Cardiac muscle cell (in vitro differentiated cells and primary cell): ENCODE measurements at regions not wholly inside any gene's neighbourhood (a gene's known extent, or its start where the extent isn't known, plus 50 kb on each side); places are given as distances from the start of the nearest gene placed in this dataset.

ENCODE experiments used
- DNase-seq, 2 donors: peaks; one replicate each; pipeline versions ENCODE4 v3.0.0 to v3.0.0-alpha.2; 2010 to 2017; ENCODE audit warnings: low read depth in 1 of 2, low spot score in 1 of 2
- H3K27ac ChIP-seq: fragments of 200-600 bp; sonication (generic); 2 replicates; pipeline ENCODE4 v1.5.1; 2016
- H3K27me3 ChIP-seq: fragments of 200-600 bp; sonication (generic); 2 replicates; pipeline ENCODE4 v1.6.0; 2016; ENCODE audit warnings: control low read depth
- H3K36me3 ChIP-seq: fragments of 200-600 bp; sonication (generic); 2 replicates; pipeline ENCODE4 v1.5.1; 2016; ENCODE audit warnings: control low read depth
- H3K4me1 ChIP-seq: fragments of 200-600 bp; sonication (generic); 2 replicates; pipeline ENCODE4 v1.8.1; 2017; ENCODE audit warnings: low read depth, mild to moderate bottlenecking, mixed run types
- H3K4me3 ChIP-seq: fragments of 200-600 bp; sonication (generic); 2 replicates; pipeline ENCODE4 v1.5.1; 2016; ENCODE audit warnings: mild to moderate bottlenecking
- H3K9me3 ChIP-seq: fragments of 200-600 bp; sonication (generic); 2 replicates; pipeline ENCODE4 v1.5.1; 2017; ENCODE audit warnings: low read depth, mild to moderate bottlenecking, control low read depth
- TF ChIP-seq, protein P1 (sequence below): IDR thresholded peaks from 2 replicates; pipeline ENCODE4 v1.5.1; 2012; ENCODE audit warnings: low read depth, mild to moderate bottlenecking, low read length

DNA sequence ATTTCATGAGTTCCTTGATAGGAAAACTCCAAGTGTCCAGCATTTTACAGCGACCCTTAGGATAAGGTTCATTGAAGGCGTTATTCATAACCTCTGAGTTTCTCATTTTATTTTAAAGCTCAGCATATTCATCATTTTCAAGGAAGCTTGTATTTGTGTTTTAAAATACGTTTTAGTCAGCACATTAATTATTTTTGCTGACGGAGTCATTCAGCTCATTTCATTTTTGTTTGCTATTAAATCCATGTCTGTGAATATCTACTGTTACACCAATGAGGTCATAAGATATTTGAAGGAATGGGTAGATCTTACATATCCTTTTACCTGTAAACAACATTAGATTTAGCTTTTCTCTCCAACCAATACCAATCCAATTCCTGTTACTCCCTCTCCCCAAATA, 1766.3 kb upstream of the PCDH10 start:
- no peaks in the 10 kb centered on the region for H3K27me3 ChIP-seq
- no peaks in the 10 kb centered on the region for H3K9me3 ChIP-seq
- no peaks in the 10 kb centered on the region for H3K4me1 ChIP-seq
- no peak overlapping the region for H3K4me3 ChIP-seq
- DNase-seq = no peak
- TF ChIP-seq, protein P1, sequence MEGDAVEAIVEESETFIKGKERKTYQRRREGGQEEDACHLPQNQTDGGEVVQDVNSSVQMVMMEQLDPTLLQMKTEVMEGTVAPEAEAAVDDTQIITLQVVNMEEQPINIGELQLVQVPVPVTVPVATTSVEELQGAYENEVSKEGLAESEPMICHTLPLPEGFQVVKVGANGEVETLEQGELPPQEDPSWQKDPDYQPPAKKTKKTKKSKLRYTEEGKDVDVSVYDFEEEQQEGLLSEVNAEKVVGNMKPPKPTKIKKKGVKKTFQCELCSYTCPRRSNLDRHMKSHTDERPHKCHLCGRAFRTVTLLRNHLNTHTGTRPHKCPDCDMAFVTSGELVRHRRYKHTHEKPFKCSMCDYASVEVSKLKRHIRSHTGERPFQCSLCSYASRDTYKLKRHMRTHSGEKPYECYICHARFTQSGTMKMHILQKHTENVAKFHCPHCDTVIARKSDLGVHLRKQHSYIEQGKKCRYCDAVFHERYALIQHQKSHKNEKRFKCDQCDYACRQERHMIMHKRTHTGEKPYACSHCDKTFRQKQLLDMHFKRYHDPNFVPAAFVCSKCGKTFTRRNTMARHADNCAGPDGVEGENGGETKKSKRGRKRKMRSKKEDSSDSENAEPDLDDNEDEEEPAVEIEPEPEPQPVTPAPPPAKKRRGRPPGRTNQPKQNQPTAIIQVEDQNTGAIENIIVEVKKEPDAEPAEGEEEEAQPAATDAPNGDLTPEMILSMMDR = no peak
- H3K27ac ChIP-seq = no peak overlapping the region
- H3K36me3 ChIP-seq = no peaks in the 10 kb centered on the region

DNA sequence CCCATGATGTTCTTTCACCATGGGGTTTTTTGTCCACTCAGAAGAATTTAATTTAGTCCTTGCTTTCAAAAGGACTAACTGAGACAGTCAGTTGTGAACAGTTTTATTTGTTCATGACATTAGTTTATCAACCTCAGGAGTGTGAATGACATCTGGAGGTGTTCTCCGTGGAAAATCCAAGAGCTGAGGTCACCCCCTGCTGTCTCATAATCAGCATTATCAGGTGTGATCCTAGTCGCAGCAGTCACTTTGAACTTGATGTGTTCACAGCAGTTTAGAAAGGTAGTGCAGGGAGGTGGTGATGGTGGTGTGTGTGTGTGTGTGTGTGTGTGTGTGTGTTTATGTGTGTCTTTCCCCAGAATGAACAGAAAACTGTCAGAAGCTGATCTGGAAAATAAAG, 1760.8 kb upstream of the PCDH10 start:
- Histone ChIP-seq H3K36me3 (no peaks in the 10 kb centered on the region), H3K9me3 (no peaks in the 10 kb centered on the region), H3K4me3 (no peak overlapping the region), H3K4me1 (no peaks in the 10 kb centered on the region), H3K27ac (no peak overlapping the region), H3K27me3 (no peaks in the 10 kb centered on the region)
- DNase-seq = no peak
- TF ChIP-seq, protein P1 = no peak

DNA sequence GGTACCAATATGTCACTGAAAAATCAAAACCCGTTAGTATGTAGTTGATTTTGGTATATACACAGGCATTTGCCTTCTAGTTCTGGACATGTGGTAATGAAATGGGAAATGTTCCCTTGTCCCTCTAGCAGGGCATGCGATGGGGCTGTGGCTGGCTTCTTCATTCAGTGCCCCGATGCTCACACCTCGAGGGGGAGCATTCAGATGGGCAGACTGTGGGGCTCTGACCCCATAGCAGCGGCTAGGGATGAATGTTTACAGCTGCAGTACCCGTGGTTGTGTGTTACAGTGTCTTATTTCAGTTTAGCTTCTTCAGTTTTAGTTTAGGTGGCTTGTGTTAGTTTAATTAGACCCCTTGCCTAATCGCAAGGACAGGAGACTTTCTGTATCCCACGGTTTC, 1741.0 kb upstream of the PCDH10 start:
- Histone ChIP-seq H3K9me3 (no peaks in the 10 kb centered on the region), H3K27me3 (no peaks in the 10 kb centered on the region), H3K4me1 (peaks cover 2% of the 10 kb centered on the region), H3K36me3 (no peaks in the 10 kb centered on the region), H3K4me3 (no peak overlapping the region), H3K27ac (no peak overlapping the region)
- no peak for DNase-seq
- TF ChIP-seq, protein P1 = no peak

DNA sequence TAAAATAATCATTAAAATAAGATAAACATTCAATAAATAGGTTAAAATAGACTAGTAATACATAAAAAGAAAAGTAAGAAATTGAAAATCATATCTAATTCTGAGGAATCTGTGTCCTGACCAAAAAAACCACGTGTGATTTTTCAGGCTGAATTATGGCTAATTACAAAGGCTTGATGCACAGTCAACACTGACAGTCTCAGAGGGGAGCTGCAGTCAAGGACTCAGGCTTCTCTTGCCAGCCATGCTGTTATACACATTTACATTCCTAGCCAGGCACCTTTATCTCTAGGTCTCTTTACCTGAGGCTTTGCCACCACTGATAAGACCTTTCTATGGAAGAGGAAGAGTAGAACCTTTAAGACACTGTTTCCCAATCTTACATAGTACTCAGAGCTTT, 1737.7 kb upstream of the PCDH10 start:
- DNase-seq = no peak
- peaks cover 2% of the 10 kb centered on the region for H3K4me1 ChIP-seq
- no peak overlapping the region for H3K27ac ChIP-seq
- H3K27me3 ChIP-seq = no peaks in the 10 kb centered on the region
- no peak overlapping the region for H3K4me3 ChIP-seq
- H3K36me3 ChIP-seq = no peaks in the 10 kb centered on the region
- H3K9me3 ChIP-seq = no peaks in the 10 kb centered on the region
- TF ChIP-seq, protein P1 = no peak

DNA sequence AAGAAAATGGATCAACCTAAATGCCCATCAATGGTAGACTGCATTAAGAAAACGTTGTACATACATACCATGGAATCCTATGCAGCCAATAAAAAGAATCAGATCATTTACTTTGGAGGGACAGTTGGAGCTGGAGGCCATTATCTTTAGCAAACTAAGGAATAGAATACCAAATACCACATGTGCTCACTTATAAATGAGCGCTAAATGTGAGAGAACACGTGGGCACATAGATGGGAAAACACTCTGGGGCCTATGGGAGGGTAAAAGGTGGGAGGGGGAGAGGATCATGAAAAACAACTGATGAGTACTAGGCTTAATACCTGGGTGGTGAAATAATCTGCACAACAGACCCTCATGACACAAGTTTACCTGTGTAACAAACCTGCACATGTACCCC, 1729.9 kb upstream of the PCDH10 start:
- TF ChIP-seq, protein P1 = no peak
- Histone ChIP-seq H3K27me3 (no peaks in the 10 kb centered on the region), H3K4me3 (no peak overlapping the region), H3K4me1 (no peaks in the 10 kb centered on the region), H3K36me3 (no peaks in the 10 kb centered on the region), H3K27ac (no peak overlapping the region), H3K9me3 (no peaks in the 10 kb centered on the region)
- DNase-seq = no peak

DNA sequence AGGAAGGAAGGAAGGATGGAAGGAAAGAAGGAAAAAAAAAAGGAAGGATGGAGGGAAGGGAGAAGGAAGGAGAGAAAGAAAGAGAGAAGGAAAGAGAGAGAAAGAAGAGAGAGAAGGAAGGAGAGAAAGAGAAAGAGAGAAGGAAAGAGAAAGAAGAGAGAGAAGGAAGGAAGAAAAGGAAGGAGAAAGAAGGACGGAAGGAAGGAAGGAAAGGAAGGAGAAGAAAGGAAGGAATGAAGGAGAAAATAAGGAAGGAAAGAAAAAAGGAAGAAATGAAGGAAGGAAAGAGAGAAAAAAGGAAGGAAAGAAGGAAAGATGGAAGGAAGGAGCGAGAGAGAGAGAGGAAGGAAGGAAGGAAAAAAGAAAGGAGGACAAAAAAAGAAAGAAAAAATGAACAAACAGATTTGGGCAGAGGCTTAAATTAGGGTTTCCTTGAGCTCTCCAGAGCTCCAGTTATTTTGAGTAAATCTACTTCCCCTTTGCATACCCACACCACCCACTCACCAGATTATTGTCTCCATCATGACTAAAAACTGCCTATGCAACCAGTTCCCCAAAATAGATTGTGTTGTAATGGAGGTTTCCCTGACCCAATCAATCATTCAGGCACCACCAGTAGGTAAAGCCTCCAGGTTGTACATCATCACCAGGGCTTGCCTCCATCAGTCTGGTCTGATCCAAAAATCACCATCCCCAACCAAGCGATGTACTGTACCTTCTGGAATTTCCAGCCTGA, 1722.9 kb upstream of the PCDH10 start:
- H3K4me1 ChIP-seq = no peaks in the 10 kb centered on the region
- H3K9me3 ChIP-seq = no peaks in the 10 kb centered on the region
- H3K27me3 ChIP-seq = no peaks in the 10 kb centered on the region
- H3K27ac ChIP-seq = no peak overlapping the region
- TF ChIP-seq, protein P1 = no peak
- H3K36me3 ChIP-seq = no peaks in the 10 kb centered on the region
- no peak overlapping the region for H3K4me3 ChIP-seq
- DNase-seq = no peak
